ENCODE measurements at regions not wholly inside any gene's neighbourhood (a gene's known extent, or its start where the extent isn't known, plus 50 kb on each side); places are given as distances from the start of the nearest gene placed in this dataset.

GRCh38 chr6:166040292-166040691 lies 127.4 kb downstream of the TBXT start:
- TF ChIP-seq, protein P1, sequence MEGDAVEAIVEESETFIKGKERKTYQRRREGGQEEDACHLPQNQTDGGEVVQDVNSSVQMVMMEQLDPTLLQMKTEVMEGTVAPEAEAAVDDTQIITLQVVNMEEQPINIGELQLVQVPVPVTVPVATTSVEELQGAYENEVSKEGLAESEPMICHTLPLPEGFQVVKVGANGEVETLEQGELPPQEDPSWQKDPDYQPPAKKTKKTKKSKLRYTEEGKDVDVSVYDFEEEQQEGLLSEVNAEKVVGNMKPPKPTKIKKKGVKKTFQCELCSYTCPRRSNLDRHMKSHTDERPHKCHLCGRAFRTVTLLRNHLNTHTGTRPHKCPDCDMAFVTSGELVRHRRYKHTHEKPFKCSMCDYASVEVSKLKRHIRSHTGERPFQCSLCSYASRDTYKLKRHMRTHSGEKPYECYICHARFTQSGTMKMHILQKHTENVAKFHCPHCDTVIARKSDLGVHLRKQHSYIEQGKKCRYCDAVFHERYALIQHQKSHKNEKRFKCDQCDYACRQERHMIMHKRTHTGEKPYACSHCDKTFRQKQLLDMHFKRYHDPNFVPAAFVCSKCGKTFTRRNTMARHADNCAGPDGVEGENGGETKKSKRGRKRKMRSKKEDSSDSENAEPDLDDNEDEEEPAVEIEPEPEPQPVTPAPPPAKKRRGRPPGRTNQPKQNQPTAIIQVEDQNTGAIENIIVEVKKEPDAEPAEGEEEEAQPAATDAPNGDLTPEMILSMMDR (IDR thresholded peaks at IDR 0.05) = no peak
- no peak for TF ChIP-seq POLR2A (IDR thresholded peaks at IDR 0.05)

All from lower leg skin (tissue), 3 donors.